H1 (cell line): ENCODE measurements at regions not wholly inside any gene's neighbourhood (a gene's known extent, or its start where the extent isn't known, plus 50 kb on each side); places are given as distances from the start of the nearest gene placed in this dataset.

Experiments
- ASH2L ChIP-seq: fragments of 200-600, 300-600 bp; sonication (generic); IDR thresholded peaks from one replicate; pipeline ENCODE4 v1.7.1; 2017; ENCODE audit warnings: low read length
- CHD7 ChIP-seq: fragments of 300-600 bp; sonication (generic); IDR thresholded peaks from 2 replicates; pipeline ENCODE4 v1.7.1; 2012; ENCODE audit warnings: low read length, moderate library complexity, mild to moderate bottlenecking, inconsistent platforms; ENCODE audit not compliant: insufficient replicate concordance
- EP300 ChIP-seq, 2 experiments: IDR thresholded peaks; 1 replicate in 1 of 2; 2 replicates in 1 of 2; pipeline ENCODE4 v1.6.1; 2011 to 2012; ENCODE audit warnings: low read depth in 2 of 2, low read length in 2 of 2, mild to moderate bottlenecking in 2 of 2, borderline replicate concordance in 1 of 2, inconsistent platforms in 1 of 2, moderate library complexity in 1 of 2
- FOSL1 ChIP-seq: IDR thresholded peaks from 2 replicates; pipeline ENCODE4 v1.6.1; 2011; ENCODE audit warnings: mild to moderate bottlenecking, low read depth, low read length, moderate library complexity; ENCODE audit not compliant: insufficient read depth

- TF ChIP-seq CHD7 (no peak), FOSL1 (no peak), ASH2L (no peak), EP300 (IDR thresholded peaks at IDR 0.05; ENCODE audit: borderline replicate concordance in 1 of 2, low read depth in 2 of 2, low read length in 2 of 2) (no peak)
These were observed 292.2 kb downstream of the GABRG1 start (continued) for GRCh38 chr4:45831692-45832091.
